K562 (cell line): ENCODE measurements at regions not wholly inside any gene's neighbourhood (a gene's known extent, or its start where the extent isn't known, plus 50 kb on each side); places are given as distances from the start of the nearest gene placed in this dataset.

ENCODE experiments used
- ATAC-seq: fragments of 200-7000 bp; cut with Tn5 transposase; 3 replicates; pipeline ENCODE4 v1.9.1; 2020; ENCODE audit warnings: moderate library complexity
- BruUV-seq: library from RNA; stranded (reverse); fragments of 400-500 nt; replicated peaks from 2 replicates; lab custom pipeline; 2021; lab: Mats Ljungman, UMichigan
- CTCF ChIA-PET: fragments of 300-600 bp; formaldehyde crosslinking; extraction: SDS; loops from one replicate; lab custom pipeline; 2021; ENCODE audit warnings: low intra/inter-chr PET ratio; lab: Yijun Ruan, JAX
- POLR2A ChIA-PET: fragments of 300-600, 350-650 bp; sonication (Branson Sonifier 250); formaldehyde crosslinking; extraction: SDS; loops from one replicate; lab custom pipeline; 2021; ENCODE audit warnings: antibody characterized with exemption, inconsistent platforms; lab: Yijun Ruan, JAX
- DNase-seq, 4 experiments: peaks; one replicate each; pipeline versions ENCODE4 v3.0.0 to v3.0.0-alpha.2; 2011 to 2018; ENCODE audit warnings: low spot score in 3 of 4, mixed read lengths in 3 of 4; ENCODE audit errors: extremely low read depth in 1 of 4
- FAIRE-seq: peaks from 2 replicates; lab custom pipeline; 2011; peaks lifted over from hg19 to GRCh38; lab: Jason Lieb, UNC
- H2AFZ ChIP-seq: 2 replicates; pipeline ENCODE4 v1.6.0; 2011; ENCODE audit warnings: low read depth, low read length, control low read depth, inconsistent platforms
- H3K27ac ChIP-seq: fragments of 200-600 bp; 3 replicates; pipeline ENCODE4 v1.8.0; 2011; ENCODE audit warnings: low read depth, mild to moderate bottlenecking, control low read depth, inconsistent platforms, low read length, moderate library complexity, mixed read lengths; ENCODE audit errors: extremely low read depth
- H3K27me3 ChIP-seq, 2 experiments: fragments of 300-600 bp in 1 of 2; 2 replicates in 1 of 2; 3 replicates in 1 of 2; pipeline versions ENCODE4 v1.6.0 to v1.8.0; 2011; ENCODE audit warnings: inconsistent platforms in 2 of 2, low read length in 2 of 2, mild to moderate bottlenecking in 1 of 2, mixed read lengths in 1 of 2, moderate library complexity in 1 of 2; ENCODE audit not compliant: control insufficient read depth in 2 of 2, insufficient read depth in 2 of 2
- H3K36me3 ChIP-seq: fragments of 300-600 bp; 3 replicates; pipeline ENCODE4 v1.8.0; 2011; ENCODE audit warnings: mild to moderate bottlenecking, low read length, inconsistent platforms; ENCODE audit not compliant: control insufficient read depth, insufficient read depth
- H3K4me1 ChIP-seq, 2 experiments: fragments of 200-600 bp in 1 of 2; replicated peaks in 1 of 2; 2 replicates in 1 of 2; 3 replicates in 1 of 2; pipeline versions ENCODE4 v1.5.1 to v1.8.0; 2011; ENCODE audit warnings: inconsistent platforms in 2 of 2, low read length in 2 of 2, mild to moderate bottlenecking in 1 of 2, mixed read lengths in 1 of 2, moderate library complexity in 1 of 2; ENCODE audit not compliant: control insufficient read depth in 2 of 2, insufficient read depth in 2 of 2
- H3K4me2 ChIP-seq: 2 replicates; pipeline ENCODE4 v1.6.1; 2011; ENCODE audit warnings: low read length, control low read depth, inconsistent platforms, mixed read lengths; ENCODE audit not compliant: insufficient read depth
- H3K4me3 ChIP-seq: fragments of 200-600 bp; sonication (generic), shearing (Covaris generic); 2 replicates; pipeline ENCODE4 v1.5.1; 2016; ENCODE audit warnings: control low read depth, inconsistent platforms
- H3K79me2 ChIP-seq: fragments of 200-600 bp; 3 replicates; pipeline ENCODE4 v1.8.0; 2011; ENCODE audit warnings: low read length, inconsistent platforms; ENCODE audit not compliant: control insufficient read depth, insufficient read depth
- H3K9ac ChIP-seq, 2 experiments: 2 replicates each; pipeline versions ENCODE4 v1.6.0 to v1.6.1; 2011; ENCODE audit warnings: low read depth in 2 of 2, low read length in 2 of 2, control low read depth in 1 of 2, inconsistent platforms in 1 of 2, mild to moderate bottlenecking in 1 of 2, mixed read lengths in 1 of 2; ENCODE audit not compliant: insufficient read depth in 1 of 2
- H3K9me1 ChIP-seq: one replicate; pipeline ENCODE4 v1.6.0; 2011; ENCODE audit warnings: inconsistent platforms, mild to moderate bottlenecking, low read length, moderate library complexity; ENCODE audit not compliant: control insufficient read depth, insufficient read depth
- H3K9me3 ChIP-seq: replicated peaks from 2 replicates; pipeline ENCODE4 v1.5.1; 2011; ENCODE audit warnings: low read depth, low read length, inconsistent platforms; ENCODE audit not compliant: control insufficient read depth, insufficient read depth
- H4K20me1 ChIP-seq: replicated peaks from 2 replicates; pipeline ENCODE4 v1.6.1; 2011; ENCODE audit warnings: low read length, inconsistent platforms, mixed read lengths; ENCODE audit not compliant: control insufficient read depth, insufficient read depth
- ELF4 ChIP-seq: fragments of 450-650 bp; formaldehyde crosslinking; IDR thresholded peaks from 2 replicates; pipeline ENCODE4 v1.4.0; 2022; ENCODE audit warnings: missing genetic modification characterization
- GATAD2A ChIP-seq: fragments of 450-650 bp; IDR thresholded peaks from 2 replicates; pipeline ENCODE4 v1.6.1; 2017
- KDM4B ChIP-seq, 2 experiments: fragments of 450-650 bp in 1 of 2; sonication (generic) in 1 of 2; IDR thresholded peaks; 2 replicates each; pipeline ENCODE4 v1.6.1; 2016 to 2017; ENCODE audit warnings: borderline replicate concordance in 2 of 2, antibody characterized with exemption in 1 of 2, low read depth in 1 of 2, mild to moderate bottlenecking in 1 of 2
- NR3C1 ChIP-seq: sonication (generic); formaldehyde crosslinking; IDR thresholded peaks from 2 replicates; pipeline ENCODE4 v1.8.1; 2022; ENCODE audit warnings: missing genetic modification reagents
- U2AF1 ChIP-seq: fragments of 200-400 bp; formaldehyde crosslinking; optimal IDR thresholded peaks from 2 replicates; pipeline ENCODE3; 2017; ENCODE audit warnings: mild to moderate bottlenecking, low read depth, low read length, moderate library complexity
- ZNF232 ChIP-seq: sonication (generic); formaldehyde crosslinking; IDR thresholded peaks from 2 replicates; pipeline ENCODE4 v1.8.0; 2022; ENCODE audit warnings: mild to moderate bottlenecking, missing genetic modification reagents
- whole genome bisulfite sequencing: fragments of 100-300 bp; shearing (Covaris generic); methylation state at CpG from one replicate; pipeline ENCODE4 v1.1.6; 2016; ENCODE audit warnings: low coverage, mixed read lengths; ENCODE audit not compliant: insufficient coverage; ENCODE audit errors: missing lambda C conversion rate; 5-methylcytosine and 5-hydroxymethylcytosine counted together
- in situ Hi-C: fragments of 300-500 bp; cut with MboI; formaldehyde crosslinking; loops from 4 replicates; pipeline ENCODE4 v1.15.0; 2018; ENCODE audit warnings: inconsistent platforms, mixed read lengths
- intact Hi-C: fragments of 100-400 bp; cut with micrococcal nuclease; formaldehyde crosslinking; loops from 2 replicates; pipeline ENCODE4 v1.14.2; 2022
- TF ChIP-seq, protein P1 (sequence below): fragments of 250-450 bp; sonication (Bioruptor Pico); IDR thresholded peaks from 2 replicates; pipeline ENCODE4 v1.8.0; 2021; ENCODE audit warnings: moderate library complexity, mild to moderate bottlenecking, inconsistent platforms
- TF ChIP-seq, protein P2 (sequence below): fragments of 250-450 bp; sonication (Bioruptor Pico); IDR thresholded peaks from 2 replicates; pipeline ENCODE4 v1.4.0; 2020; ENCODE audit warnings: mild to moderate bottlenecking, moderate library complexity, borderline replicate concordance
- TF ChIP-seq, protein P3 (sequence below): fragments of 450-650 bp; IDR thresholded peaks from 2 replicates; pipeline ENCODE4 v1.6.1; 2017; ENCODE audit warnings: antibody characterized with exemption
- TF ChIP-seq, protein P4 (sequence below): fragments of 250-450 bp; sonication (Bioruptor Pico); IDR thresholded peaks from 2 replicates; pipeline ENCODE4 v1.5.0; 2022; ENCODE audit warnings: mild to moderate bottlenecking
- TF ChIP-seq, protein P5 (sequence below): sonication (generic); formaldehyde crosslinking; IDR thresholded peaks from 2 replicates; pipeline ENCODE4 v1.8.1; 2023; ENCODE audit warnings: mild to moderate bottlenecking, missing genetic modification reagents, moderate library complexity

DNA sequence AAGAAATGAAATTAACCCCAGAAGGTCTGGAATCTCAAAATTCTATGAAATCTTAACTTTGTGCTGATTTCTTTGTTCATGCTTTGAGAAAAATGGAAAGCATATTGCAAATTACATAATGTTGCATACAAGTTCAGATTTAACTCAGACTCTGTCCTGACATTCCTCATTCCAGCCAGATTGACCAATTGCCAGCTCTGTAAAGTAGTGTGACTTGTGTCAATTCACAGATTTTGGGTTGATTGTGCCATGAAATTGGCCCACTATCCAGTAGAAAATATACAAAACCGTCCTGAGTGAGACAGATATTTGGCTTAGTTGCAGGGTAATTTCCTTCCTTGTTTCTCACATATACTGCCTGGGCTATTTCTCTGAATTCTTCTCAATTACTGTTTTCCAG, 1312.6 kb downstream of the ROBO1 start:
- H3K9me3 ChIP-seq, result no peaks in the 10 kb centered on the region
- BruUV-seq, result no TSS peak
- ChIA-PET CTCF (no interaction called here), POLR2A (no interaction called here)
- DNase-seq (no peak), FAIRE-seq (no peak), ATAC-seq (no peak)
- 0% methylated on average over 1 of the region's 1 CpG for WGBS
- H2AFZ ChIP-seq, result no peak overlapping the region
- no peak overlapping the region for H3K4me2 ChIP-seq
- no peaks in the 10 kb centered on the region for H3K79me2 ChIP-seq
- no peaks in the 10 kb centered on the region for H3K27me3 ChIP-seq
- H3K36me3 ChIP-seq, result no peaks in the 10 kb centered on the region
- H3K27ac ChIP-seq, result no peak overlapping the region
- intact Hi-C loops (no loop called here), in situ Hi-C loops (no loop called here)
- H3K9ac ChIP-seq, result no peak overlapping the region
- no peaks in the 10 kb centered on the region for H4K20me1 ChIP-seq
- no peak overlapping the region for H3K4me3 ChIP-seq
- no peaks in the 10 kb centered on the region for H3K9me1 ChIP-seq
- no peaks in the 10 kb centered on the region for H3K4me1 ChIP-seq
- TF ChIP-seq U2AF1, result no peak
- TF ChIP-seq NR3C1 (CRISPR knock-in tag), result no peak
- TF ChIP-seq, protein P1, sequence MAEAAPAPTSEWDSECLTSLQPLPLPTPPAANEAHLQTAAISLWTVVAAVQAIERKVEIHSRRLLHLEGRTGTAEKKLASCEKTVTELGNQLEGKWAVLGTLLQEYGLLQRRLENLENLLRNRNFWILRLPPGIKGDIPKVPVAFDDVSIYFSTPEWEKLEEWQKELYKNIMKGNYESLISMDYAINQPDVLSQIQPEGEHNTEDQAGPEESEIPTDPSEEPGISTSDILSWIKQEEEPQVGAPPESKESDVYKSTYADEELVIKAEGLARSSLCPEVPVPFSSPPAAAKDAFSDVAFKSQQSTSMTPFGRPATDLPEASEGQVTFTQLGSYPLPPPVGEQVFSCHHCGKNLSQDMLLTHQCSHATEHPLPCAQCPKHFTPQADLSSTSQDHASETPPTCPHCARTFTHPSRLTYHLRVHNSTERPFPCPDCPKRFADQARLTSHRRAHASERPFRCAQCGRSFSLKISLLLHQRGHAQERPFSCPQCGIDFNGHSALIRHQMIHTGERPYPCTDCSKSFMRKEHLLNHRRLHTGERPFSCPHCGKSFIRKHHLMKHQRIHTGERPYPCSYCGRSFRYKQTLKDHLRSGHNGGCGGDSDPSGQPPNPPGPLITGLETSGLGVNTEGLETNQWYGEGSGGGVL, result no peak
- no peak for TF ChIP-seq GATAD2A
- no peak for TF ChIP-seq ELF4 (CRISPR knock-in tag)
- TF ChIP-seq, protein P2, sequence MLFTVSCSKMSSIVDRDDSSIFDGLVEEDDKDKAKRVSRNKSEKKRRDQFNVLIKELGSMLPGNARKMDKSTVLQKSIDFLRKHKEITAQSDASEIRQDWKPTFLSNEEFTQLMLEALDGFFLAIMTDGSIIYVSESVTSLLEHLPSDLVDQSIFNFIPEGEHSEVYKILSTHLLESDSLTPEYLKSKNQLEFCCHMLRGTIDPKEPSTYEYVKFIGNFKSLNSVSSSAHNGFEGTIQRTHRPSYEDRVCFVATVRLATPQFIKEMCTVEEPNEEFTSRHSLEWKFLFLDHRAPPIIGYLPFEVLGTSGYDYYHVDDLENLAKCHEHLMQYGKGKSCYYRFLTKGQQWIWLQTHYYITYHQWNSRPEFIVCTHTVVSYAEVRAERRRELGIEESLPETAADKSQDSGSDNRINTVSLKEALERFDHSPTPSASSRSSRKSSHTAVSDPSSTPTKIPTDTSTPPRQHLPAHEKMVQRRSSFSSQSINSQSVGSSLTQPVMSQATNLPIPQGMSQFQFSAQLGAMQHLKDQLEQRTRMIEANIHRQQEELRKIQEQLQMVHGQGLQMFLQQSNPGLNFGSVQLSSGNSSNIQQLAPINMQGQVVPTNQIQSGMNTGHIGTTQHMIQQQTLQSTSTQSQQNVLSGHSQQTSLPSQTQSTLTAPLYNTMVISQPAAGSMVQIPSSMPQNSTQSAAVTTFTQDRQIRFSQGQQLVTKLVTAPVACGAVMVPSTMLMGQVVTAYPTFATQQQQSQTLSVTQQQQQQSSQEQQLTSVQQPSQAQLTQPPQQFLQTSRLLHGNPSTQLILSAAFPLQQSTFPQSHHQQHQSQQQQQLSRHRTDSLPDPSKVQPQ, result no peak
- TF ChIP-seq, protein P3, sequence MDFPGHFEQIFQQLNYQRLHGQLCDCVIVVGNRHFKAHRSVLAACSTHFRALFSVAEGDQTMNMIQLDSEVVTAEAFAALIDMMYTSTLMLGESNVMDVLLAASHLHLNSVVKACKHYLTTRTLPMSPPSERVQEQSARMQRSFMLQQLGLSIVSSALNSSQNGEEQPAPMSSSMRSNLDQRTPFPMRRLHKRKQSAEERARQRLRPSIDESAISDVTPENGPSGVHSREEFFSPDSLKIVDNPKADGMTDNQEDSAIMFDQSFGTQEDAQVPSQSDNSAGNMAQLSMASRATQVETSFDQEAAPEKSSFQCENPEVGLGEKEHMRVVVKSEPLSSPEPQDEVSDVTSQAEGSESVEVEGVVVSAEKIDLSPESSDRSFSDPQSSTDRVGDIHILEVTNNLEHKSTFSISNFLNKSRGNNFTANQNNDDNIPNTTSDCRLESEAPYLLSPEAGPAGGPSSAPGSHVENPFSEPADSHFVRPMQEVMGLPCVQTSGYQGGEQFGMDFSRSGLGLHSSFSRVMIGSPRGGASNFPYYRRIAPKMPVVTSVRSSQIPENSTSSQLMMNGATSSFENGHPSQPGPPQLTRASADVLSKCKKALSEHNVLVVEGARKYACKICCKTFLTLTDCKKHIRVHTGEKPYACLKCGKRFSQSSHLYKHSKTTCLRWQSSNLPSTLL, result no peak
- no peak for TF ChIP-seq KDM4B (IDR thresholded peaks at IDR 0.05; ENCODE audit: borderline replicate concordance in 2 of 2, low read depth in 1 of 2)
- TF ChIP-seq ZNF232 (CRISPR knock-in tag), result no peak
- TF ChIP-seq, protein P4, sequence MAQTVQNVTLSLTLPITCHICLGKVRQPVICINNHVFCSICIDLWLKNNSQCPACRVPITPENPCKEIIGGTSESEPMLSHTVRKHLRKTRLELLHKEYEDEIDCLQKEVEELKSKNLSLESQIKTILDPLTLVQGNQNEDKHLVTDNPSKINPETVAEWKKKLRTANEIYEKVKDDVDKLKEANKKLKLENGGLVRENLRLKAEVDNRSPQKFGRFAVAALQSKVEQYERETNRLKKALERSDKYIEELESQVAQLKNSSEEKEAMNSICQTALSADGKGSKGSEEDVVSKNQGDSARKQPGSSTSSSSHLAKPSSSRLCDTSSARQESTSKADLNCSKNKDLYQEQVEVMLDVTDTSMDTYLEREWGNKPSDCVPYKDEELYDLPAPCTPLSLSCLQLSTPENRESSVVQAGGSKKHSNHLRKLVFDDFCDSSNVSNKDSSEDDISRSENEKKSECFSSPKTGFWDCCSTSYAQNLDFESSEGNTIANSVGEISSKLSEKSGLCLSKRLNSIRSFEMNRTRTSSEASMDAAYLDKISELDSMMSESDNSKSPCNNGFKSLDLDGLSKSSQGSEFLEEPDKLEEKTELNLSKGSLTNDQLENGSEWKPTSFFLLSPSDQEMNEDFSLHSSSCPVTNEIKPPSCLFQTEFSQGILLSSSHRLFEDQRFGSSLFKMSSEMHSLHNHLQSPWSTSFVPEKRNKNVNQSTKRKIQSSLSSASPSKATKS (CRISPR knock-in tag), result no peak
- TF ChIP-seq, protein P5, sequence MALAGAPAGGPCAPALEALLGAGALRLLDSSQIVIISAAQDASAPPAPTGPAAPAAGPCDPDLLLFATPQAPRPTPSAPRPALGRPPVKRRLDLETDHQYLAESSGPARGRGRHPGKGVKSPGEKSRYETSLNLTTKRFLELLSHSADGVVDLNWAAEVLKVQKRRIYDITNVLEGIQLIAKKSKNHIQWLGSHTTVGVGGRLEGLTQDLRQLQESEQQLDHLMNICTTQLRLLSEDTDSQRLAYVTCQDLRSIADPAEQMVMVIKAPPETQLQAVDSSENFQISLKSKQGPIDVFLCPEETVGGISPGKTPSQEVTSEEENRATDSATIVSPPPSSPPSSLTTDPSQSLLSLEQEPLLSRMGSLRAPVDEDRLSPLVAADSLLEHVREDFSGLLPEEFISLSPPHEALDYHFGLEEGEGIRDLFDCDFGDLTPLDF (CRISPR knock-in tag), result no peak
